Heart right ventricle (tissue), 16 donors: ENCODE measurements at regions not wholly inside any gene's neighbourhood (a gene's known extent, or its start where the extent isn't known, plus 50 kb on each side); places are given as distances from the start of the nearest gene placed in this dataset.

ENCODE experiments used
- ATAC-seq, 8 donors: fragments of 200-7000 bp; cut with Tn5 transposase; one replicate each; pipeline ENCODE4 v1.9.1; 2020; ENCODE audit warnings: mild to moderate bottlenecking in 8 of 8, moderate library complexity in 8 of 8, moderate number of reproducible peaks in 1 of 8
- DNase-seq, 2 donors: peaks; one replicate each; pipeline ENCODE4 v3.0.0-alpha.2; 2020
- H3K27ac ChIP-seq, 10 donors: fragments of 200-600 bp; sonication (generic) in 2 of 10; one replicate each; pipeline versions ENCODE4 v1.5.0 to v1.8.0; 2020 to 2022; ENCODE audit warnings: mild to moderate bottlenecking in 3 of 10
- H3K27me3 ChIP-seq, 7 donors: fragments of 200-600 bp; one replicate each; pipeline ENCODE4 v1.8.0; 2021 to 2022; ENCODE audit warnings: mild to moderate bottlenecking in 2 of 7
- H3K36me3 ChIP-seq, 9 donors: fragments of 200-600 bp; sonication (generic) in 1 of 9; one replicate each; pipeline versions ENCODE4 v1.5.0 to v1.8.0; 2020 to 2022; ENCODE audit warnings: mild to moderate bottlenecking in 2 of 9
- H3K4me1 ChIP-seq, 9 donors: fragments of 200-600 bp; sonication (generic) in 1 of 9; one replicate each; pipeline versions ENCODE4 v1.5.0 to v1.8.0; 2020 to 2022; ENCODE audit warnings: mild to moderate bottlenecking in 4 of 9
- H3K4me3 ChIP-seq, 10 donors: fragments of 200-600 bp; sonication (generic) in 2 of 10; one replicate each; pipeline versions ENCODE4 v1.5.0 to v1.8.0; 2020 to 2022; ENCODE audit warnings: mild to moderate bottlenecking in 7 of 10, moderate library complexity in 2 of 10
- H3K9me3 ChIP-seq, 11 donors: fragments of 200-600 bp in 10 of 11; sonication (generic) in 2 of 11; one replicate each; pipeline versions ENCODE4 v1.5.0 to v1.8.0; 2013 to 2022; ENCODE audit warnings: mild to moderate bottlenecking in 2 of 11, control low read depth in 1 of 11, moderate library complexity in 1 of 11
- WGBS, 2 donors: extraction: QIAGEN DNeasy Blood & Tissue Kit; methylation state at CpG; one replicate each; pipeline ENCODE4 v1.1.7; 2013; ENCODE audit warnings: inconsistent platforms in 1 of 2; 5-methylcytosine and 5-hydroxymethylcytosine counted together
- intact Hi-C, 10 donors: fragments of 100-400 bp; cut with DNase I; formaldehyde crosslinking; loops; one replicate each; pipeline versions ENCODE4 v1.11.1 to v1.14.2; 2022
- TF ChIP-seq, protein P1 (sequence below), 9 donors: fragments of 200-600 bp; sonication (generic) in 2 of 9; IDR thresholded peaks; one replicate each; pipeline versions ENCODE4 v1.5.0 to v1.8.0; 2021 to 2022; ENCODE audit warnings: antibody characterized with exemption in 9 of 9, mild to moderate bottlenecking in 5 of 9, moderate library complexity in 1 of 9
- donor health status: Arrhythmogenic right ventricular cardiomyopathy.
- donor health status: ischemic (EF 13 %, LVEDD 7.1; RV severe dilation, severe dysfunction).
- donor health status: healthy with polysubstance abuse.
- donor health status: DM: no; HTN: yes; CAD: no.
- donor health status: DM: no; HTN: no; CAD: no.
- donor health status: ischemic (EF 25% LVEDD 6.9; RV normal size, moderate dysfunction).
- donor health status: ischemic (EF 25% LVEDD 5.7; RV mildly dilated, moderate dysfunction).
- donor health status: healthy.
- donor health status: DM: yes; HTN: yes; CAD: no.
- donor health status: Ischemic cardiomyopathy.
- donor health status: ischemic (EF 35%, LVEDD 5.7; RV mildly dilated, moderate dysfunction).
- donor health status: nonischemic (EF 11% LVEDD 7.7; RV severe dilation, severe dysfunction).
- donor health status: DM: yes; HTN: yes; CAD: no.
- donor health status: PGD.
- donor health status: ischemic (EF 29% LVEDD 5.4; RV normal size, mild dysfunction).
- donor health status: nonischemic (EF 23%, LVEDD 6.1; RV moderate dilation, normal function).

- peaks cover 0 to 16% (median 4%) of the 10 kb centered on the region in 11 donors for H3K9me3 ChIP-seq
- intact Hi-C loops, result no loop called here
- H3K27ac ChIP-seq, result no peak overlapping the region
- 93 to 94% methylated on average over 13 of the region's 13 CpGs for WGBS, 2 donors
- no peaks in the 10 kb centered on the region for H3K36me3 ChIP-seq
- no peak overlapping the region for H3K4me3 ChIP-seq
- TF ChIP-seq, protein P1, sequence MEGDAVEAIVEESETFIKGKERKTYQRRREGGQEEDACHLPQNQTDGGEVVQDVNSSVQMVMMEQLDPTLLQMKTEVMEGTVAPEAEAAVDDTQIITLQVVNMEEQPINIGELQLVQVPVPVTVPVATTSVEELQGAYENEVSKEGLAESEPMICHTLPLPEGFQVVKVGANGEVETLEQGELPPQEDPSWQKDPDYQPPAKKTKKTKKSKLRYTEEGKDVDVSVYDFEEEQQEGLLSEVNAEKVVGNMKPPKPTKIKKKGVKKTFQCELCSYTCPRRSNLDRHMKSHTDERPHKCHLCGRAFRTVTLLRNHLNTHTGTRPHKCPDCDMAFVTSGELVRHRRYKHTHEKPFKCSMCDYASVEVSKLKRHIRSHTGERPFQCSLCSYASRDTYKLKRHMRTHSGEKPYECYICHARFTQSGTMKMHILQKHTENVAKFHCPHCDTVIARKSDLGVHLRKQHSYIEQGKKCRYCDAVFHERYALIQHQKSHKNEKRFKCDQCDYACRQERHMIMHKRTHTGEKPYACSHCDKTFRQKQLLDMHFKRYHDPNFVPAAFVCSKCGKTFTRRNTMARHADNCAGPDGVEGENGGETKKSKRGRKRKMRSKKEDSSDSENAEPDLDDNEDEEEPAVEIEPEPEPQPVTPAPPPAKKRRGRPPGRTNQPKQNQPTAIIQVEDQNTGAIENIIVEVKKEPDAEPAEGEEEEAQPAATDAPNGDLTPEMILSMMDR (IDR thresholded peaks at IDR 0.05), result no peak
- ATAC-seq (no peak), DNase-seq (peak in 1 of 2 donors; percentile 1)
- H3K27me3 ChIP-seq, result peaks cover 0 to 3% (median 0%) of the 10 kb centered on the region in 7 donors
- H3K4me1 ChIP-seq, result peaks cover 0 to 7% (median 0%) of the 10 kb centered on the region in 9 donors
Observed at GRCh38 chr11:69372589-69373250, 78.8 kb downstream of the MYEOV start.

DNA sequence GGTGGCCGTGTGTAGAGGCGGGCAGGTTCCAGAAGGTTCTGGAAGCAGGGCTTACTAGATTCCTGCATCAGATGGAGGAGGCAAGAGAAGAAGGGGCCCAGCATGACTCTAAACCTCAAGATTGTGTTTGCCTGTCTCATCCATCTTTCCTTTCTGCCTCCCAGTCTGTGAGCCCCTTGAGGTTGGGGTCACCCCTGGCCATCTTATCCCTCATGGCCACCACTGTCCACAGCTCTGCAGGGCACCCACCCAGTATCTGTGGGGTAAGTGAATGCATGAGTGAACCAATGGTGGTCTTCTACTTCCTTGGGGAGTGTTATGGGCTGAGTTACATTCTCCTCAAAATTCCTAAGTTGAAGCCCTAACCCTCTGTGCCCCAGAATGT, 79.3 kb downstream of the MYEOV start:
- H3K4me1 ChIP-seq, result peaks cover 0 to 7% (median 0%) of the 10 kb centered on the region in 9 donors
- no peak for ATAC-seq
- WGBS, 2 donors, result 94 to 98% methylated on average over 2 of the region's 2 CpGs

DNA sequence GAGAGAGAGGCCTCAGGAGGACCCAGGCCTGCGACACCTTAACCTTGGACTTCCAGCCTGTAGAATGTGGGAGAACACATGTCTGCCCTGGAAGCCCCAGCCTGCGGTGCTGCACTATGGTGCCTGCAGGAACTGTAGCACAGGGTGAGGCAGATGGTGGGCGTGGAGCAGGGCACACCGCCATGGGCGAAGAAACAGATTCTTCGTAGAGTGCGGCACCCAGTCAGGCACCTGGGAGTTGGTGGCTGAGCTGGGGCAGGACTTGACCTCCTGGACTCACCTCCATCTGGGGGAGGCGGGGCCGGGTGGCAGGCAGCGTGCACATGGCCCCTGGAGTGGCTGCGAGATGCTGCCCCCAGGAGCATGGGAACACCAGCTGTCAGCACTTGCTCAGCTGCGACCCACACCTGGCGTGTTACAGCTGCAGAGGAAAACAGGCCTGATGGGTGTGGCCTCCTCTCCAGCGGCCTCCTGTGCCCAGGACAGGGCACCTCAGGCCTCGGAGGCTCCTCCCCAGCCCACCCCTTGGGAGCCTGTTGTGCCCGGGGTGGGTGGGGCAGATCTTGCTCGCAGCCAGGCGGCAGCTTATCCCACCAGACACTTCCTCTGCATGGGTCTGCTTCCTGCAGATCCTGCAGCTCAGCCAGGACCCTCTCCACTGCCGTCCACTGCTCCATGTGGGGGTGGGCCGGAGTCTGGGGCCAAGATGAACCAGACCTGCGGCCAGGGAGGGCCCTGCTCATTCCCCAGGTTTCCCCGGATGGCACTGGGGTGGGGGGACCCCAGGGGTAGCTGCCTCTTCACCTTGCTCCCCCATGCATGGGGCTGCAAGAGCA, 80.4 kb downstream of the MYEOV start:
- intact Hi-C loops, result no loop called here
- DNase-seq (no peak), ATAC-seq (peak in 1 of 8 donors; percentile 28)
- Histone ChIP-seq H3K27ac (no peak overlapping the region), H3K4me1 (peaks cover 0 to 7% (median 0%) of the 10 kb centered on the region in 9 donors), H3K4me3 (no peak overlapping the region), H3K9me3 (peaks cover 0 to 8% (median 2%) of the 10 kb centered on the region in 11 donors), H3K36me3 (no peaks in the 10 kb centered on the region), H3K27me3 (peaks cover 0 to 6% (median 0%) of the 10 kb centered on the region in 7 donors)
- WGBS, 2 donors, result 74 to 81% methylated on average over 22 of the region's 22 CpGs
- TF ChIP-seq, protein P1 (IDR thresholded peaks at IDR 0.05), result no peak

More for the DNA sequence above, 79.3 kb downstream of the MYEOV start:
- DNase-seq, result no peak
- H3K27ac ChIP-seq, result no peak overlapping the region
- intact Hi-C loops, result no loop called here
- H3K27me3 ChIP-seq, result peaks cover 0 to 6% (median 0%) of the 10 kb centered on the region in 7 donors
- TF ChIP-seq, protein P1 (IDR thresholded peaks at IDR 0.05), result no peak
- peaks cover 0 to 16% (median 4%) of the 10 kb centered on the region in 11 donors for H3K9me3 ChIP-seq
- no peaks in the 10 kb centered on the region for H3K36me3 ChIP-seq
- H3K4me3 ChIP-seq, result no peak overlapping the region

- no peak for DNase-seq
- no peak overlapping the region for H3K4me3 ChIP-seq
- H3K4me1 ChIP-seq, result peaks cover 0 to 7% (median 0%) of the 10 kb centered on the region in 9 donors
- H3K9me3 ChIP-seq, result peaks cover 0 to 2% (median 0%) of the 10 kb centered on the region in 11 donors
- intact Hi-C loops, result loop anchor here in 1 of 10 donors (5.0 kb wide), 1 partner anchor 68 kb away; no protein-coding TSS in a partner anchor
- TF ChIP-seq, protein P1 (IDR thresholded peaks at IDR 0.05), result no peak
- peaks cover 0 to 6% (median 0%) of the 10 kb centered on the region in 7 donors for H3K27me3 ChIP-seq
- no peaks in the 10 kb centered on the region for H3K36me3 ChIP-seq
- H3K27ac ChIP-seq, result no peak overlapping the region
- peak in 1 of 8 donors; percentile 12 for ATAC-seq
- 93 to 99% methylated on average over 4 of the region's 4 CpGs for WGBS, 2 donors
Observed at GRCh38 chr11:69374946-69375310, 81.0 kb downstream of the MYEOV start.
